ENCODE measurements at regions not wholly inside any gene's neighbourhood (a gene's known extent, or its start where the extent isn't known, plus 50 kb on each side); places are given as distances from the start of the nearest gene placed in this dataset.

GRCh38 chr2:20915271-20915670 is 92.4 kb upstream of the LDAH start:
- TF ChIP-seq YY1 (IDR thresholded peaks at IDR 0.05; ENCODE audit: insufficient read depth, insufficient read length) (no peak), SUZ12 (IDR thresholded peaks at IDR 0.05; ENCODE audit: extremely low read depth, insufficient read depth, insufficient read length) (no peak), ZNF274 (IDR thresholded peaks at IDR 0.05; ENCODE audit: low read depth, low read length) (no peak)
